ENCODE measurements at regions not wholly inside any gene's neighbourhood (a gene's known extent, or its start where the extent isn't known, plus 50 kb on each side); places are given as distances from the start of the nearest gene placed in this dataset.

GRCh38 chr2:113828049-113828742, 61.7 kb upstream of the ACTR3 start:
- TF ChIP-seq CTCF (conservative IDR thresholded peaks at IDR 0.05; ENCODE audit: low read depth, low read length) (no peak), EZH2 (IDR thresholded peaks at IDR 0.05; ENCODE audit: low read length, unreplicated experiment) (no peak), EZH2phosphoT487 (IDR thresholded peaks at IDR 0.05; ENCODE audit: borderline replicate concordance, low read length) (no peak)

Measured in PC-3 (cell line).